ENCODE measurements at regions not wholly inside any gene's neighbourhood (a gene's known extent, or its start where the extent isn't known, plus 50 kb on each side); places are given as distances from the start of the nearest gene placed in this dataset.

- TF ChIP-seq ARNTL (CRISPR knock-in tag; IDR thresholded peaks at IDR 0.05; ENCODE audit: borderline replicate concordance, low read depth) (no peak), ZNF8 (CRISPR knock-in tag; IDR thresholded peaks at IDR 0.05) (no peak), OSR1 (CRISPR knock-in tag; IDR thresholded peaks at IDR 0.05) (no peak), SNAI2 (CRISPR knock-in tag; IDR thresholded peaks at IDR 0.05) (no peak), RARB (CRISPR knock-in tag; IDR thresholded peaks at IDR 0.05) (no peak), ESRRG (CRISPR knock-in tag; IDR thresholded peaks at IDR 0.05) (no peak), ZFP30 (CRISPR knock-in tag; IDR thresholded peaks at IDR 0.05) (no peak)
- TF ChIP-seq, protein P1, sequence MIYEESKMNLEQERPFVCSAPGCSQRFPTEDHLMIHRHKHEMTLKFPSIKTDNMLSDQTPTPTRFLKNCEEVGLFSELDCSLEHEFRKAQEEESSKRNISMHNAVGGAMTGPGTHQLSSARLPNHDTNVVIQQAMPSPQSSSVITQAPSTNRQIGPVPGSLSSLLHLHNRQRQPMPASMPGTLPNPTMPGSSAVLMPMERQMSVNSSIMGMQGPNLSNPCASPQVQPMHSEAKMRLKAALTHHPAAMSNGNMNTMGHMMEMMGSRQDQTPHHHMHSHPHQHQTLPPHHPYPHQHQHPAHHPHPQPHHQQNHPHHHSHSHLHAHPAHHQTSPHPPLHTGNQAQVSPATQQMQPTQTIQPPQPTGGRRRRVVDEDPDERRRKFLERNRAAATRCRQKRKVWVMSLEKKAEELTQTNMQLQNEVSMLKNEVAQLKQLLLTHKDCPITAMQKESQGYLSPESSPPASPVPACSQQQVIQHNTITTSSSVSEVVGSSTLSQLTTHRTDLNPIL (CRISPR knock-in tag; IDR thresholded peaks at IDR 0.05; ENCODE audit: low read depth), result no peak
- TF ChIP-seq, protein P2, sequence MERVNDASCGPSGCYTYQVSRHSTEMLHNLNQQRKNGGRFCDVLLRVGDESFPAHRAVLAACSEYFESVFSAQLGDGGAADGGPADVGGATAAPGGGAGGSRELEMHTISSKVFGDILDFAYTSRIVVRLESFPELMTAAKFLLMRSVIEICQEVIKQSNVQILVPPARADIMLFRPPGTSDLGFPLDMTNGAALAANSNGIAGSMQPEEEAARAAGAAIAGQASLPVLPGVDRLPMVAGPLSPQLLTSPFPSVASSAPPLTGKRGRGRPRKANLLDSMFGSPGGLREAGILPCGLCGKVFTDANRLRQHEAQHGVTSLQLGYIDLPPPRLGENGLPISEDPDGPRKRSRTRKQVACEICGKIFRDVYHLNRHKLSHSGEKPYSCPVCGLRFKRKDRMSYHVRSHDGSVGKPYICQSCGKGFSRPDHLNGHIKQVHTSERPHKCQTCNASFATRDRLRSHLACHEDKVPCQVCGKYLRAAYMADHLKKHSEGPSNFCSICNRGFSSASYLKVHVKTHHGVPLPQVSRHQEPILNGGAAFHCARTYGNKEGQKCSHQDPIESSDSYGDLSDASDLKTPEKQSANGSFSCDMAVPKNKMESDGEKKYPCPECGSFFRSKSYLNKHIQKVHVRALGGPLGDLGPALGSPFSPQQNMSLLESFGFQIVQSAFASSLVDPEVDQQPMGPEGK (CRISPR knock-in tag; IDR thresholded peaks at IDR 0.05; ENCODE audit: borderline replicate concordance), result no peak
- TF ChIP-seq, protein P3, sequence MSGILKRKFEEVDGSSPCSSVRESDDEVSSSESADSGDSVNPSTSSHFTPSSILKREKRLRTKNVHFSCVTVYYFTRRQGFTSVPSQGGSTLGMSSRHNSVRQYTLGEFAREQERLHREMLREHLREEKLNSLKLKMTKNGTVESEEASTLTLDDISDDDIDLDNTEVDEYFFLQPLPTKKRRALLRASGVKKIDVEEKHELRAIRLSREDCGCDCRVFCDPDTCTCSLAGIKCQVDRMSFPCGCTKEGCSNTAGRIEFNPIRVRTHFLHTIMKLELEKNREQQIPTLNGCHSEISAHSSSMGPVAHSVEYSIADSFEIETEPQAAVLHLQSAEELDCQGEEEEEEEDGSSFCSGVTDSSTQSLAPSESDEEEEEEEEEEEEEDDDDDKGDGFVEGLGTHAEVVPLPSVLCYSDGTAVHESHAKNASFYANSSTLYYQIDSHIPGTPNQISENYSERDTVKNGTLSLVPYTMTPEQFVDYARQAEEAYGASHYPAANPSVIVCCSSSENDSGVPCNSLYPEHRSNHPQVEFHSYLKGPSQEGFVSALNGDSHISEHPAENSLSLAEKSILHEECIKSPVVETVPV (CRISPR knock-in tag; IDR thresholded peaks at IDR 0.05), result no peak
Observed at GRCh38 chr15:29890336-29891095, 68.2 kb upstream of the TJP1 start.
